ENCODE measurements at regions not wholly inside any gene's neighbourhood (a gene's known extent, or its start where the extent isn't known, plus 50 kb on each side); places are given as distances from the start of the nearest gene placed in this dataset.

GRCh38 chr11:8801121-8801520 is 109.9 kb upstream of the AKIP1 start:
- TF ChIP-seq, protein P1, sequence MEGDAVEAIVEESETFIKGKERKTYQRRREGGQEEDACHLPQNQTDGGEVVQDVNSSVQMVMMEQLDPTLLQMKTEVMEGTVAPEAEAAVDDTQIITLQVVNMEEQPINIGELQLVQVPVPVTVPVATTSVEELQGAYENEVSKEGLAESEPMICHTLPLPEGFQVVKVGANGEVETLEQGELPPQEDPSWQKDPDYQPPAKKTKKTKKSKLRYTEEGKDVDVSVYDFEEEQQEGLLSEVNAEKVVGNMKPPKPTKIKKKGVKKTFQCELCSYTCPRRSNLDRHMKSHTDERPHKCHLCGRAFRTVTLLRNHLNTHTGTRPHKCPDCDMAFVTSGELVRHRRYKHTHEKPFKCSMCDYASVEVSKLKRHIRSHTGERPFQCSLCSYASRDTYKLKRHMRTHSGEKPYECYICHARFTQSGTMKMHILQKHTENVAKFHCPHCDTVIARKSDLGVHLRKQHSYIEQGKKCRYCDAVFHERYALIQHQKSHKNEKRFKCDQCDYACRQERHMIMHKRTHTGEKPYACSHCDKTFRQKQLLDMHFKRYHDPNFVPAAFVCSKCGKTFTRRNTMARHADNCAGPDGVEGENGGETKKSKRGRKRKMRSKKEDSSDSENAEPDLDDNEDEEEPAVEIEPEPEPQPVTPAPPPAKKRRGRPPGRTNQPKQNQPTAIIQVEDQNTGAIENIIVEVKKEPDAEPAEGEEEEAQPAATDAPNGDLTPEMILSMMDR (conservative IDR thresholded peaks at IDR 0.05 in 1 of 2, IDR thresholded peaks at IDR 0.05 in 1 of 2; ENCODE audit: extremely low read depth in 1 of 2, insufficient read depth in 1 of 2, low read depth in 1 of 2, low read length in 2 of 2), result no peak
- no peak for TF ChIP-seq EZH2 (IDR thresholded peaks at IDR 0.05; ENCODE audit: borderline replicate concordance, low read length)
